ENCODE measurements at regions not wholly inside any gene's neighbourhood (a gene's known extent, or its start where the extent isn't known, plus 50 kb on each side); places are given as distances from the start of the nearest gene placed in this dataset.

DNA sequence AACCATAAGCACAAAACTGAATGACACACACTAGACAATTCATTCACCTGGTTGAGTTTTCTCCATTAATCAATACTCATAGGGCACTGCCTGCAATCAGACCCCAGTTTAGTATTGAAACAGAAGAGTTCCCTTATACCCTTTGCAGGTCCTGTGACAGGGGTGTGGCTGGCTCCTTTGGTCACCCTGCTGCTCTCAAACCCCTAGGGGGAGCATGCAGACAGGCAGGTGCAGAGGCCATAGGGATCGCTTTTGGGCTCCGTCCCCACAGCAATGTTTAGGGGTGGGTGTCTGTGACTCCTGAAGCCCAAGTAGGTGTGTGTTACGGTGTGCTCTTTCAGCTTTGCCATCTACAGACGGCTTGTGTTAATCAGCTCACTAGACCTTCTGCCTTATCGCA is 210.4 kb downstream of the CENPW start:
- TF ChIP-seq, protein P1, sequence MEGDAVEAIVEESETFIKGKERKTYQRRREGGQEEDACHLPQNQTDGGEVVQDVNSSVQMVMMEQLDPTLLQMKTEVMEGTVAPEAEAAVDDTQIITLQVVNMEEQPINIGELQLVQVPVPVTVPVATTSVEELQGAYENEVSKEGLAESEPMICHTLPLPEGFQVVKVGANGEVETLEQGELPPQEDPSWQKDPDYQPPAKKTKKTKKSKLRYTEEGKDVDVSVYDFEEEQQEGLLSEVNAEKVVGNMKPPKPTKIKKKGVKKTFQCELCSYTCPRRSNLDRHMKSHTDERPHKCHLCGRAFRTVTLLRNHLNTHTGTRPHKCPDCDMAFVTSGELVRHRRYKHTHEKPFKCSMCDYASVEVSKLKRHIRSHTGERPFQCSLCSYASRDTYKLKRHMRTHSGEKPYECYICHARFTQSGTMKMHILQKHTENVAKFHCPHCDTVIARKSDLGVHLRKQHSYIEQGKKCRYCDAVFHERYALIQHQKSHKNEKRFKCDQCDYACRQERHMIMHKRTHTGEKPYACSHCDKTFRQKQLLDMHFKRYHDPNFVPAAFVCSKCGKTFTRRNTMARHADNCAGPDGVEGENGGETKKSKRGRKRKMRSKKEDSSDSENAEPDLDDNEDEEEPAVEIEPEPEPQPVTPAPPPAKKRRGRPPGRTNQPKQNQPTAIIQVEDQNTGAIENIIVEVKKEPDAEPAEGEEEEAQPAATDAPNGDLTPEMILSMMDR (IDR thresholded peaks at IDR 0.05; ENCODE audit: low read depth, low read length), result peak; percentile 11
- TF ChIP-seq, protein P2, sequence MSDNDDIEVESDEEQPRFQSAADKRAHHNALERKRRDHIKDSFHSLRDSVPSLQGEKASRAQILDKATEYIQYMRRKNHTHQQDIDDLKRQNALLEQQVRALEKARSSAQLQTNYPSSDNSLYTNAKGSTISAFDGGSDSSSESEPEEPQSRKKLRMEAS (IDR thresholded peaks at IDR 0.05; ENCODE audit: low read depth, low read length), result no peak
- no peak overlapping the region for H3K4me3 ChIP-seq (ENCODE audit: low read depth, low read length)
- peak; percentile 8 for DNase-seq (ENCODE audit: low read depth)

- no peak for DNase-seq (ENCODE audit: low read depth)
- no peak overlapping the region for H3K4me3 ChIP-seq (ENCODE audit: low read depth, low read length)
- TF ChIP-seq, protein P1 (IDR thresholded peaks at IDR 0.05; ENCODE audit: low read depth, low read length), result no peak
- TF ChIP-seq, protein P2 (IDR thresholded peaks at IDR 0.05; ENCODE audit: low read depth, low read length), result no peak
Measured at GRCh38 chr6:126551832-126552231, 211.9 kb downstream of the CENPW start.

GRCh38 chr6:126553854-126554253 is 213.9 kb downstream of the CENPW start:
- DNase-seq (ENCODE audit: low read depth), result no peak
- no peak overlapping the region for H3K4me3 ChIP-seq (ENCODE audit: low read depth, low read length)
- TF ChIP-seq MYC (IDR thresholded peaks at IDR 0.05; ENCODE audit: low read depth, low read length) (no peak), POLR2A (IDR thresholded peaks at IDR 0.05; ENCODE audit: extremely low read depth, insufficient read length) (no peak)
- TF ChIP-seq, protein P2 (IDR thresholded peaks at IDR 0.05; ENCODE audit: low read depth, low read length), result no peak
- TF ChIP-seq, protein P1 (IDR thresholded peaks at IDR 0.05; ENCODE audit: low read depth, low read length), result no peak

- H3K4me3 ChIP-seq (ENCODE audit: low read depth, low read length), result no peak overlapping the region
Measured at GRCh38 chr6:126570507-126570906, 230.6 kb downstream of the CENPW start.

DNA sequence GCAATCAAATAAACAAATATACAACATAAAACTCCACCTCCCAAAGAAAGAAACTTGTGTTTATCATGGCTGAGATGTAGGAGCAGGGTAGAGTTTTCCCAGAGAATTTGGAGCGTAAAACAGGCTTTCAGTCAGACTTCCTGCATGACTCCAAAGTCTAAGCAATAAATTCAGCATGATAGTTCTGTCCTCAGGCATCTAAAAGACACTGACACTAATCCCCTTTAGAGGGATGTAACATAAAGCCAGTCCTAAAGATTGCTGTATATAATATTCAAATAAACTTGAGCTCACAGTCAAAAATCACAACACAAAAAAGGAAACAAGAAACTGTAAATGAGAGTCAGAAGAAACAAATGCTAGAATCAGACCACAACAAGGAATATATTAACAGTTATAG is 234.4 kb downstream of the CENPW start:
- no peak overlapping the region for H3K4me3 ChIP-seq (ENCODE audit: low read depth, low read length)
- no peak for DNase-seq (ENCODE audit: low read depth)
- TF ChIP-seq, protein P2 (IDR thresholded peaks at IDR 0.05; ENCODE audit: low read depth, low read length), result no peak
- TF ChIP-seq, protein P1 (IDR thresholded peaks at IDR 0.05; ENCODE audit: low read depth, low read length), result no peak
- TF ChIP-seq POLR2A (IDR thresholded peaks at IDR 0.05; ENCODE audit: extremely low read depth, insufficient read length), result no peak
- TF ChIP-seq MYC (IDR thresholded peaks at IDR 0.05; ENCODE audit: low read depth, low read length), result no peak

More at GRCh38 chr6:126570507-126570906, 230.6 kb downstream of the CENPW start:
- TF ChIP-seq POLR2A (IDR thresholded peaks at IDR 0.05; ENCODE audit: extremely low read depth, insufficient read length) (no peak), MYC (IDR thresholded peaks at IDR 0.05; ENCODE audit: low read depth, low read length) (no peak)
- TF ChIP-seq, protein P1 (IDR thresholded peaks at IDR 0.05; ENCODE audit: low read depth, low read length), result no peak
- no peak for DNase-seq (ENCODE audit: low read depth)

- TF ChIP-seq, protein P1 (IDR thresholded peaks at IDR 0.05; ENCODE audit: low read depth, low read length), result no peak
- TF ChIP-seq MYC (IDR thresholded peaks at IDR 0.05; ENCODE audit: low read depth, low read length) (no peak), POLR2A (IDR thresholded peaks at IDR 0.05; ENCODE audit: extremely low read depth, insufficient read length) (no peak)
- TF ChIP-seq, protein P2 (IDR thresholded peaks at IDR 0.05; ENCODE audit: low read depth, low read length), result no peak
- no peak overlapping the region for H3K4me3 ChIP-seq (ENCODE audit: low read depth, low read length)
- no peak for DNase-seq (ENCODE audit: low read depth)
Measured at GRCh38 chr6:126581316-126581715, 241.4 kb downstream of the CENPW start.

All from NB4 (cell line).